ENCODE measurements at regions not wholly inside any gene's neighbourhood (a gene's known extent, or its start where the extent isn't known, plus 50 kb on each side); places are given as distances from the start of the nearest gene placed in this dataset.

- Histone ChIP-seq H3K27ac (no peak overlapping the region), H3K27me3 (no peaks in the 10 kb centered on the region), H3K36me3 (replicated peaks in 1 of 2) (no peaks in the 10 kb centered on the region), H3K9me3 (replicated peaks in 1 of 3) (no peaks in the 10 kb centered on the region), H3K4me1 (replicated peaks in 1 of 2) (no peaks in the 10 kb centered on the region), H3K4me3 (no peak overlapping the region)
- peak in 1 of 7 donors; percentile 1 for DNase-seq
- no peak for TF ChIP-seq CTCF (IDR thresholded peaks at IDR 0.05)
- TF ChIP-seq POLR2A (IDR thresholded peaks at IDR 0.05), result no peak
- intact Hi-C loops (cut with DNase I), result no loop called here
Measured at GRCh38 chr4:12123707-12124106, 695.0 kb upstream of the HS3ST1 start.

GRCh38 chr4:12122316-12122715 lies 693.6 kb upstream of the HS3ST1 start:
- WGBS, 4 donors, result 59 to 82% (median 77%) methylated on average over 2 of the region's 2 CpGs
- Histone ChIP-seq H3K4me3 (no peak overlapping the region), H3K27ac (peak overlapping the region in 1 of 5 donors; percentile 32), H3K4me1 (replicated peaks in 1 of 2) (no peaks in the 10 kb centered on the region), H3K9me3 (replicated peaks in 1 of 3) (no peaks in the 10 kb centered on the region), H3K27me3 (no peaks in the 10 kb centered on the region), H3K36me3 (replicated peaks in 1 of 2) (no peaks in the 10 kb centered on the region)
- intact Hi-C loops (cut with DNase I), result no loop called here
- TF ChIP-seq CTCF (IDR thresholded peaks at IDR 0.05), result no peak
- no peak for TF ChIP-seq POLR2A (IDR thresholded peaks at IDR 0.05)
- DNase-seq, result peak in 1 of 7 donors; percentile 1

GRCh38 chr4:12120968-12121367 lies 692.3 kb upstream of the HS3ST1 start:
- H3K4me1 ChIP-seq (replicated peaks in 1 of 2), result no peaks in the 10 kb centered on the region
- intact Hi-C loops (cut with DNase I), result no loop called here
- H3K36me3 ChIP-seq (replicated peaks in 1 of 2), result no peaks in the 10 kb centered on the region
- WGBS, 4 donors, result 45 to 64% (median 57%) methylated on average over 2 of the region's 2 CpGs
- TF ChIP-seq POLR2A (IDR thresholded peaks at IDR 0.05), result no peak
- no peak for TF ChIP-seq CTCF (IDR thresholded peaks at IDR 0.05)
- H3K9me3 ChIP-seq (replicated peaks in 1 of 3), result no peaks in the 10 kb centered on the region
- H3K27me3 ChIP-seq, result no peaks in the 10 kb centered on the region
- DNase-seq, result no peak
- no peak overlapping the region for H3K27ac ChIP-seq
- no peak overlapping the region for H3K4me3 ChIP-seq

GRCh38 chr4:12118651-12119213 lies 690.0 kb upstream of the HS3ST1 start:
- Histone ChIP-seq H3K4me3 (no peak overlapping the region), H3K9me3 (replicated peaks in 1 of 3) (peaks cover 0 to under 1% (median 0%) of the 10 kb centered on the region in 3 donors), H3K27ac (peak overlapping the region in 1 of 5 donors; percentile 25), H3K27me3 (no peaks in the 10 kb centered on the region), H3K4me1 (replicated peaks in 1 of 2) (no peaks in the 10 kb centered on the region), H3K36me3 (replicated peaks in 1 of 2) (no peaks in the 10 kb centered on the region)
- intact Hi-C loops (cut with DNase I), result no loop called here
- DNase-seq, result peak in 3 of 7 donors; percentile 9 to 36 (median 30)
- 27 to 37% (median 30%) methylated on average over 2 of the region's 2 CpGs for WGBS, 4 donors
- TF ChIP-seq POLR2A (IDR thresholded peaks at IDR 0.05), result no peak
- TF ChIP-seq CTCF (IDR thresholded peaks at IDR 0.05), result no peak
